ENCODE measurements at regions not wholly inside any gene's neighbourhood (a gene's known extent, or its start where the extent isn't known, plus 50 kb on each side); places are given as distances from the start of the nearest gene placed in this dataset.

- H3K9me3 Mint-ChIP-seq: peaks cover 4% of the 10 kb centered on the region
- H3K36me3 Mint-ChIP-seq (ENCODE audit: low read depth): no peaks in the 10 kb centered on the region
- DNase-seq: no peak
- no peak overlapping the region for H3K27ac Mint-ChIP-seq
- H3K4me1 Mint-ChIP-seq: no peaks in the 10 kb centered on the region
- no peak for TF ChIP-seq CTCF (IDR thresholded peaks at IDR 0.05)
- no peak overlapping the region for H3K4me3 Mint-ChIP-seq
- H3K27me3 Mint-ChIP-seq (ENCODE audit: low read depth, poor library complexity): peaks cover 7% of the 10 kb centered on the region
Measured at GRCh38 chr4:14361084-14361483, 641.2 kb upstream of the CPEB2 start.

GRCh38 chr4:14362385-14362784 lies 639.9 kb upstream of the CPEB2 start:
- Mint-ChIP-seq H3K27ac (no peak overlapping the region), H3K4me3 (no peak overlapping the region), H3K27me3 (ENCODE audit: low read depth, poor library complexity) (peaks cover 9% of the 10 kb centered on the region), H3K36me3 (ENCODE audit: low read depth) (no peaks in the 10 kb centered on the region), H3K4me1 (no peaks in the 10 kb centered on the region), H3K9me3 (peaks cover 4% of the 10 kb centered on the region)
- DNase-seq: no peak
- no peak for TF ChIP-seq CTCF (IDR thresholded peaks at IDR 0.05)

GRCh38 chr4:14364953-14365536 lies 637.2 kb upstream of the CPEB2 start:
- DNase-seq: no peak

GRCh38 chr4:14368391-14368790 lies 633.9 kb upstream of the CPEB2 start:
- no peaks in the 10 kb centered on the region for H3K36me3 Mint-ChIP-seq (ENCODE audit: low read depth)
- no peak for DNase-seq
- H3K4me1 Mint-ChIP-seq: no peaks in the 10 kb centered on the region
- H3K4me3 Mint-ChIP-seq: no peak overlapping the region
- TF ChIP-seq CTCF (IDR thresholded peaks at IDR 0.05): no peak
- H3K27ac Mint-ChIP-seq: no peak overlapping the region
- H3K27me3 Mint-ChIP-seq (ENCODE audit: low read depth, poor library complexity): peaks cover 7% of the 10 kb centered on the region
- no peaks in the 10 kb centered on the region for H3K9me3 Mint-ChIP-seq

More at GRCh38 chr4:14364953-14365536, 637.2 kb upstream of the CPEB2 start:
- H3K4me3 Mint-ChIP-seq: no peak overlapping the region
- no peaks in the 10 kb centered on the region for H3K36me3 Mint-ChIP-seq (ENCODE audit: low read depth)
- no peaks in the 10 kb centered on the region for H3K9me3 Mint-ChIP-seq
- H3K4me1 Mint-ChIP-seq: no peaks in the 10 kb centered on the region
- TF ChIP-seq CTCF (IDR thresholded peaks at IDR 0.05): no peak
- H3K27ac Mint-ChIP-seq: no peak overlapping the region
- peaks cover 9% of the 10 kb centered on the region for H3K27me3 Mint-ChIP-seq (ENCODE audit: low read depth, poor library complexity)

GRCh38 chr4:14371131-14371530 lies 631.1 kb upstream of the CPEB2 start:
- no peaks in the 10 kb centered on the region for H3K9me3 Mint-ChIP-seq
- H3K27me3 Mint-ChIP-seq (ENCODE audit: low read depth, poor library complexity): peaks cover 3% of the 10 kb centered on the region
- no peaks in the 10 kb centered on the region for H3K4me1 Mint-ChIP-seq
- no peaks in the 10 kb centered on the region for H3K36me3 Mint-ChIP-seq (ENCODE audit: low read depth)
- H3K4me3 Mint-ChIP-seq: no peak overlapping the region
- no peak for TF ChIP-seq CTCF (IDR thresholded peaks at IDR 0.05)
- H3K27ac Mint-ChIP-seq: no peak overlapping the region
- DNase-seq: no peak

- Mint-ChIP-seq H3K27me3 (ENCODE audit: low read depth, poor library complexity) (no peaks in the 10 kb centered on the region), H3K9me3 (no peaks in the 10 kb centered on the region), H3K4me1 (no peaks in the 10 kb centered on the region), H3K36me3 (ENCODE audit: low read depth) (no peaks in the 10 kb centered on the region), H3K27ac (no peak overlapping the region), H3K4me3 (no peak overlapping the region)
- DNase-seq: no peak
- TF ChIP-seq CTCF (IDR thresholded peaks at IDR 0.05): no peak
Measured at GRCh38 chr4:14375816-14376215, 626.5 kb upstream of the CPEB2 start.
